Caco-2 (cell line): ENCODE measurements at regions not wholly inside any gene's neighbourhood (a gene's known extent, or its start where the extent isn't known, plus 50 kb on each side); places are given as distances from the start of the nearest gene placed in this dataset.

Experiments used
- BruUV-seq: library from RNA; stranded (reverse); fragments of 400-500 nt; replicated peaks from 2 replicates; lab custom pipeline; 2021; lab: Mats Ljungman, UMichigan
- CTCF ChIA-PET: fragments of 300-600 bp; sonication (Branson Sonifier 250); formaldehyde crosslinking; loops from one replicate; lab custom pipeline; 2022; ENCODE audit warnings: antibody characterized with exemption; lab: Charles Lee
- POLR2A ChIA-PET: fragments of 300-600 bp; sonication (Branson Sonifier 250); formaldehyde crosslinking; loops from one replicate; lab custom pipeline; 2022; ENCODE audit warnings: antibody characterized with exemption; lab: Charles Lee
- DNase-seq, 2 experiments: peaks; one replicate each; pipeline versions ENCODE4 v3.0.0 to v3.0.0-alpha.2; 2020 to 2022
- H3K27me3 ChIP-seq: replicated peaks from 2 replicates; pipeline ENCODE4 v1.6.0; 2011; ENCODE audit warnings: low read length; ENCODE audit not compliant: control insufficient read depth, insufficient read depth
- H3K36me3 ChIP-seq: 2 replicates; pipeline ENCODE4 v1.5.1; 2011; ENCODE audit warnings: low read length; ENCODE audit not compliant: control insufficient read depth, insufficient read depth
- H3K4me1 ChIP-seq: fragments of 250-450 bp; sonication (Bioruptor Pico); 2 replicates; pipeline ENCODE4 v1.5.1; 2020; ENCODE audit warnings: mild to moderate bottlenecking
- H3K4me3 ChIP-seq: 2 replicates; pipeline ENCODE4 v1.5.1; 2011; ENCODE audit warnings: low read depth, mild to moderate bottlenecking, control low read depth, low read length
- H3K9me3 ChIP-seq: fragments of 250-450 bp; sonication (Bioruptor Pico); 2 replicates; pipeline ENCODE4 v1.5.1; 2020; ENCODE audit warnings: mild to moderate bottlenecking, moderate library complexity
- H3K27ac Mint-ChIP-seq: one replicate; pipeline ENCODE4 v1.8.0; 2022; ENCODE audit warnings: mixed read lengths; ENCODE audit not compliant: unreplicated experiment
- H3K27me3 Mint-ChIP-seq: one replicate; pipeline ENCODE4 v1.8.0; 2022; ENCODE audit warnings: mixed read lengths; ENCODE audit not compliant: insufficient read depth, unreplicated experiment
- H3K36me3 Mint-ChIP-seq: one replicate; pipeline ENCODE4 v1.8.0; 2022; ENCODE audit warnings: mild to moderate bottlenecking, mixed read lengths; ENCODE audit not compliant: insufficient read depth, unreplicated experiment
- H3K4me1 Mint-ChIP-seq: one replicate; pipeline ENCODE4 v1.8.0; 2022; ENCODE audit warnings: low read depth, mixed read lengths; ENCODE audit not compliant: unreplicated experiment
- H3K4me3 Mint-ChIP-seq: one replicate; pipeline ENCODE4 v1.8.0; 2022; ENCODE audit warnings: mild to moderate bottlenecking, moderate library complexity, mixed read lengths; ENCODE audit not compliant: unreplicated experiment
- H3K9me3 Mint-ChIP-seq: one replicate; pipeline ENCODE4 v1.8.0; 2022; ENCODE audit warnings: mixed read lengths; ENCODE audit not compliant: unreplicated experiment
- CTCF ChIP-seq, 2 experiments: fragments of 200-600 bp in 1 of 2; IDR thresholded peaks; 1 replicate in 1 of 2; 2 replicates in 1 of 2; pipeline versions ENCODE4 v1.5.1 to v1.8.0; 2011 to 2022; ENCODE audit warnings: antibody characterized with exemption in 1 of 2, control low read depth in 1 of 2, inconsistent platforms in 1 of 2, low read depth in 1 of 2, low read length in 1 of 2, mild to moderate bottlenecking in 1 of 2, moderate library complexity in 1 of 2; ENCODE audit not compliant: insufficient read depth in 1 of 2, severe bottlenecking in 1 of 2, unreplicated experiment in 1 of 2
- intact Hi-C: fragments of 100-400 bp; cut with micrococcal nuclease; formaldehyde crosslinking; loops from one replicate; pipeline ENCODE4 v1.10.0; 2022; ENCODE audit not compliant: unreplicated experiment

- Histone ChIP-seq H3K9me3 (no peaks in the 10 kb centered on the region), H3K4me1 (no peaks in the 10 kb centered on the region), H3K36me3 (no peaks in the 10 kb centered on the region), H3K27me3 (no peaks in the 10 kb centered on the region), H3K4me3 (no peak overlapping the region)
- Mint-ChIP-seq H3K36me3 (no peaks in the 10 kb centered on the region), H3K27ac (no peak overlapping the region), H3K9me3 (peaks cover 24% of the 10 kb centered on the region), H3K27me3 (no peaks in the 10 kb centered on the region), H3K4me1 (no peaks in the 10 kb centered on the region), H3K4me3 (no peak overlapping the region)
- no peak for DNase-seq
- intact Hi-C loops: no loop called here
- TF ChIP-seq CTCF (IDR thresholded peaks at IDR 0.05; ENCODE audit: insufficient read depth in 1 of 2, low read depth in 1 of 2, low read length in 1 of 2, severe bottlenecking in 1 of 2, unreplicated experiment in 1 of 2): no peak
- no TSS peak for BruUV-seq
- CTCF ChIA-PET: no interaction called here
- POLR2A ChIA-PET: no interaction called here
Measured at GRCh38 chr12:127752802-127753201, 514.2 kb upstream of the TMEM132C start.

GRCh38 chr12:127760357-127760756, 506.6 kb upstream of the TMEM132C start:
- intact Hi-C loops: no loop called here

GRCh38 chr12:127760996-127761395, 506.0 kb upstream of the TMEM132C start:
- Histone ChIP-seq H3K9me3 (0 out of 2 replicates have a peak, but pooled peaks cover 4% of the 10 kb centered on the region), H3K4me3 (no peak overlapping the region), H3K27me3 (no peaks in the 10 kb centered on the region), H3K4me1 (no peaks in the 10 kb centered on the region), H3K36me3 (no peaks in the 10 kb centered on the region)
- Mint-ChIP-seq H3K36me3 (no peaks in the 10 kb centered on the region), H3K27me3 (no peaks in the 10 kb centered on the region), H3K27ac (no peak overlapping the region), H3K4me1 (no peaks in the 10 kb centered on the region), H3K9me3 (peaks cover 47% of the 10 kb centered on the region), H3K4me3 (no peak overlapping the region)
- no peak for TF ChIP-seq CTCF (IDR thresholded peaks at IDR 0.05; ENCODE audit: insufficient read depth in 1 of 2, low read depth in 1 of 2, low read length in 1 of 2, severe bottlenecking in 1 of 2, unreplicated experiment in 1 of 2)
- intact Hi-C loops: no loop called here
- BruUV-seq: no TSS peak
- no peak for DNase-seq
- CTCF ChIA-PET: no interaction called here
- POLR2A ChIA-PET: no interaction called here

More at GRCh38 chr12:127760357-127760756, 506.6 kb upstream of the TMEM132C start:
- no peak overlapping the region for H3K27ac Mint-ChIP-seq
- H3K36me3 ChIP-seq: no peaks in the 10 kb centered on the region
- ChIA-PET CTCF (no interaction called here), POLR2A (no interaction called here)
- no peaks in the 10 kb centered on the region for H3K27me3 ChIP-seq
- no peak for DNase-seq
- no peaks in the 10 kb centered on the region for H3K27me3 Mint-ChIP-seq
- peaks cover 49% of the 10 kb centered on the region for H3K9me3 Mint-ChIP-seq
- no peaks in the 10 kb centered on the region for H3K36me3 Mint-ChIP-seq
- 0 out of 2 replicates have a peak, but pooled peaks cover 4% of the 10 kb centered on the region for H3K9me3 ChIP-seq
- no peak for TF ChIP-seq CTCF (IDR thresholded peaks at IDR 0.05; ENCODE audit: insufficient read depth in 1 of 2, low read depth in 1 of 2, low read length in 1 of 2, severe bottlenecking in 1 of 2, unreplicated experiment in 1 of 2)
- H3K4me1 Mint-ChIP-seq: no peaks in the 10 kb centered on the region
- no peak overlapping the region for H3K4me3 ChIP-seq
- H3K4me1 ChIP-seq: no peaks in the 10 kb centered on the region
- no TSS peak for BruUV-seq
- no peak overlapping the region for H3K4me3 Mint-ChIP-seq
